Islet precursor cell (in vitro differentiated cells): ENCODE measurements at regions not wholly inside any gene's neighbourhood (a gene's known extent, or its start where the extent isn't known, plus 50 kb on each side); places are given as distances from the start of the nearest gene placed in this dataset.
"Not testable (repeated sequence)": the region's sequence is repeated elsewhere in the genome, so short reads cannot be mapped to it uniquely, and the experiment has no call there.

Source experiments
- DNase-seq: peaks from one replicate; pipeline ENCODE4 v3.0.0-alpha.2; 2018

DNA sequence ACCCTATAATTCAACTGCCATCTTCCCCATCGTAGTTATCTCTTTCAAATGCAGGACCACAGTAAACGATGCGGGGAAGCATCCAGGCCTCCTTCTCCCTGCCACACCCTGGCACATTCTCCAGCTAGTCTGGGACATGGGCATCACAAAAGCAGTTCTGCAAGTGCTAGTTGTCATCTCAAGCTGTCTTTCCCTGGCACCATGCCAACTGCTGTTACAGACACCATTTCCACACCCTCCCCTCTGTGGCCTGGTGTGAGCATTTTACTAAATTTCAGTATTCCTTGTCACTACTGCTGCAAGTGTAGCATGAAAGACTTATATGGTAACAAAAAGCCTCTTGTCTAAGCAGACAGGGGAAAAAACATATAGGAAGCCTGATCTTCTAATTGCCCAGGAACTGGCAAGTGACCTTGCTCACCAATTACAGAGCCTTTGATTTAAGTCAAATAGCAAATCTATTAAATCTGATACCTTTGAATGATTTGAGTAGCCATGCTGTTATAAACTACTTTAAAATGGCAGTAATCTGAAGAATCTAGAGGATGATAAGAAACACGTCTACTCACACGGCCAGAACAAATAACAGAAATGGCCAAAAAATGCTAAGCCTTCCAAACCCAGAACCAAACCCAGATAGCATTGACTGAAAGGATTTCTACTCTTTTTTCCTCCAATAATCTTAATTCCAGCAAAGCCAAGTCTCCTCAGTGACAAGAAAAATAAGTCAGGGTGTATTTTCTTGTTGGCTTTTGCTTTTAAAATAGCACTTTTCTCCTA lies 179.0 kb downstream of the NUFIP1 start:
- no peak for DNase-seq

DNA sequence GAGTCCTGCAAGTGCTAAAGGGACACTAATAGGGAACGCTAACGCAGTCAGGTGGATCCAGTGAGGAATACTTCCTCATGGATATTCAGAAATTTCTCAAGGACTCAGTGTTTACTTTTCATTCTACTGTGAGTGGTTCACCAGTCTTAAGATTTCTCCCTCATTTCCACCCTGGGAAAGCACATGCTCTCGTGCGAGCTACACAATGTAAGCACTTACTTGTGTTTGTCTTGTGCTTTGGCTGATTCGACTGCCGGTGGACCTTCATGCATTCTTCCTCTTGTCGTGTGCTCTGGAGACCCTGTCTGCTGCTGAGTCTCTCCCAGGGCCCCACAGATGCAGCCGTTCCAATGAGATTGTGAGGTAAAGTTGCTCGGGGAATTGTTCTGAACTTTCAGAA lies 180.1 kb downstream of the NUFIP1 start:
- no peak for DNase-seq

DNA sequence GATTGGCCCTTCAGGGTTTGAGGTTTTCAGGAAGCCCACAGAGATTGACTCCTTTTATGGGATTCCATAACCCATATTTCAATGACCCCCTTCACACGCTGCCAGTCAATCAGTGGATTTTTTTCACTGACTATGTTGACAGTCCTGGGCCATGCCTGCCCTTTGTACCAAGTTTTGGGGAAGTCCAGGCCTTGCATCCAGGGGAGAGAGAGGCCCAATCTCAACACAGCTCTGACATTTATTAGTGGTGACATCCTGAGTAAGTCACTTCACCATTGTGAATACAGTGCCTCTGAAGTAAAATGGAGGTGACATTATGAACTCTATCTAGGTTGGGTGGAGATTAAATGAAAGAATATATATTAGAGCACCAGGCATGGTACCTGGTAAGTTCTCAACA lies 181.1 kb downstream of the NUFIP1 start:
- no peak for DNase-seq

DNA sequence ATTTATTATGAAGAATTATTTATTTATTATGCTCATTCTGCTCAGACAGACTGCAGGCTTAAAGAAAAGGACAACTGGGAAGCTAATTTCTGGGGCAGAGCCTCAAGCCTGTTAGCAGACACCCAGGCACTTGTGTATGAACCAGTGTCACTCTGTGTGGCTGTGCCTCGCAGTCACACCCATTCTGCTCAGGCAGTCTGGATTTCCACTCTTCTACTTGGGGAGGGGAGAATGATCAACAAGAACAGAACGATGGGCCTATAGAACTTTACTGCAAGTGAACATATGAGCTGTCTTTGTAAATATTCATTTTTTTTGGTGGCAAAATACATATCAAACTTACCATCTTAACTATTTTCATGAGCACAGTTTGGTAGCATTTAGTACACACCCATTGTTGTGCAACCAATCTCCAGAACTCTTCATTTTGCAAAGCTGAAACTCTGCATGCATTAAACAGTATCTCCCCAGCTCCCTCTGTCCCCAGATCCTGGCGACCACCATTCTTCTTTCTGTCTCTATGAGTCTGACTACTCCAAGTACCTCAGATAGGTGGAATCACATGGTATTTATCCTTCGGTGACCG lies 181.7 kb downstream of the NUFIP1 start:
- no peak for DNase-seq

DNA sequence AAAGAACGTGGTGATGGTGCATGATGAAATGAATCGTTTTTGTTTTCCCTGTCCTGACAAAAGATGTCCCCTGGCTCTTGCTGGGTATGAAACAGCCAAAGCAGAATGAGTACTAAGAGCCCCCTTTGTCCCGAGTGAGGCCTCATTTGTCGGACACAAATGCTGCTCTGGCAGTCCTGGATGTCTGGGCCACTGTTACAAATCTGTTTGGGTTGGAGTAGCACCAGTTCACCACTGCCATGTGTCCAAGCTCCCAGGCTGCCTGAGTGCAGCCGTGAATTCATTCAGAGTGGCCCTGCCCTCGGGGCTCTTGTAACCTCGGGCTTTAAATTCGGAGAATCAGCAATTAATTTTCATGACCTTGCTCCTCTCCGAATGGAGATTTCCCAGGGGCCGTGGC lies 182.4 kb downstream of the NUFIP1 start:
- DNase-seq: no peak

DNA sequence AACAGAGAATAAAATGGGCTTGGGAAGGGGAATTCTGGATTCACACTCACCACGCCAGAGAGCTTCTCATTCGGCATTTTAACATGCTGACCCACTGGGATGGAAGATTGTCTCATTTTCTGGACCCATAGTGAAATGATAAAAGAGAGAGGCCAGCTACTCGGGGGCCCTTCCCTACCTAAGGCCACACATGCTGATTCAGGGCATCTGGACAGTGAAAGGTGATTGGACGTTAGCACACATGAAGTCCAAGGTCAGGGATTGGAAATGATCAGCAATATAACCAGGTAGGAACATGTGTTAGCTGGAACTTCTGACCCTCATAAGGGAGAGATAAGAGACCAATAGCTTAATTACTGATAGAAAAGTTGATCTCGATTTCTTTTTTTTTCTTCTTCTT lies 183.7 kb downstream of the NUFIP1 start:
- no peak for DNase-seq

DNA sequence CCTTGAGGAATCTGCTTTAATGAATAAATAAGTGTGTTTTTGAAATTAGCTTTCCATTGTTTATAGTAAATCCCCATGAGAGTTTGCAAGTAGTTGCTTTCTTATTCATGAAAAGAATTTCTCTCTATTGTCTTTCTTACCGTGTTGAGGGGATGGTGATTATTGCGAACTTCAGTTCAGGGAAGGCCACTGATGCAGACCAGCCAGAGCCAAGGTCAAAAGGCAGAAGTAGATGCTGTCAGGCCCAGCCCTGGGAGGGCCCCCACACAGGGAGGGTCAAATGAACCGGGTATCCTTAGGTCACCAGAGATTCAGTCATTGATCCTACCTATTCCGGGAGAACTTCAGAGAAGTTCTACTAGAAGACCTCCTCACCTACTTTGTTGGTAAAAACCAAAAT lies 185.9 kb downstream of the NUFIP1 start:
- no peak for DNase-seq

DNA sequence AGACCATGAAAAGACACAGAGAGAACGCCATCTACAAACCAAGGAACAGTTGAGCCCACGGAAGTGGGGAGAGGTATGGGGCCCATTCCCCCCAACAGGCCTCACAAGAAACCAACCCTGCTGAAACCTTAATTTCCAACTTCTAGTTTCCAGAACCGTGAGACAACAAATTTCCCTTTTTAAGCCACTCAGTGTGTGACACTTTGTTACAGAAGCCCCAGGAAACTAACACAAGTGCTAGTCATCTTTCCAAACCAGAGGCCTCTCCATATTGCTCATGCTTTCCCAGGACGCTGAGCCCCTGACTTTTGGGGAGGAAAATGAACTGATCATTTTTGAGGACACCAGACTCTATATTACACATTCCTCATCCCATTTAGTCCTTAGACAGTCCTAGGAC lies 186.8 kb downstream of the NUFIP1 start:
- no peak for DNase-seq

DNA sequence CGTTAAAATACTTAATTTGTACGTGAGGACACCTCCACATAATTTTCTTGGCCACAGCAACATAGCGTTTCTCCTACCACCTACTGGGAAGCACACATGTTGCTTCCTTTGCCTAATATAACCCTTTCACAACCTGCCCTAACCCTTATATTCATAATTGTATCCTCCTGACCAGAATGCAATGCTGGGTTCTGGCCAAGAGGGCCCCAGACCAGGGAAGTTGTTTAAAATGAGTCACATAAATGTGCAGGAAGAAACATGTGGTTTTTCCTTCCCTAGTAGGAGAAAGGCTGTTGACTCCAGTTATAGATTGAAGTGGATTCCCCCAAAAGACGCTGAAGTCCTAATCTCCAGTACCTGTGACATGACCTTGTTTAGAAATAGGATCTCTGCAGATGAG lies 187.3 kb downstream of the NUFIP1 start:
- DNase-seq: no peak

DNA sequence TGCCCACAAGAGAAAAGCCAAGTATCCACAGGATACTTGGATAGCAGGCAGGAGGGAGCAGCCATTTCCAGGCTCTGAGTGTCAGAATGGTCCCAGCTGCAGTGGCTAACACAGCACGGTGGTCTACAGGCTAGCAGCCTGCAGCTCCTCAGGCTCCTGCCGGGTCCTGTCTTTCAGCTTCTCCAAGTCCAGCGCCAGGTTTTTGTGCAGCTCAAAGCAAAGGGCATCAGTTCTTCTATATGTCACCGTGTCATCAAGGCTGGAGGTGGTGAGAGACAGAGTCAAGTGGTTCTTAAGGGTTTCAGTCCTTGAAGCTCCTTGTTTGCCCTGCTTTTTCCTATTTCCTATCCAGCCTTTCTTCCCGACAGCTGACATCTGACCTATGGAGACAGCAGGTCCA lies 188.6 kb downstream of the NUFIP1 start:
- no peak for DNase-seq

DNA sequence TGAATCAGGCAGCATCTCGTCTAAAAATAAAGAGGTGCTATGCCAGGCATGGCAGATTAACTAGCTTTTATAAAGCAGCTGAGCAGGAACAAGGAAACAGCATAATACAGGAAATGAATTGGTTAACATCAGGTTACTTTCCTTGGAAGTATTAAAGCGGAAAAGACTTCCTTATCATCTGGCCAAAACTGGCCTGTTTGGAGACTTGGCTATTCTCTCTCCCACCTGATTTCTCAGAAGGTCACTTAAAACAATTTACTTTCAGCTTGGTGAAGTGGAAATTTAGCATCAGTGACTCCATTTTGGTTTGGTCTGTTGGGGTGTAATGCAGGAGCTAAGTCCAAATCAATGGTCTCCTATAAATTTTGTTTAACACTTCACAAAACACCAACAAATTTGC lies 191.6 kb downstream of the NUFIP1 start:
- no peak for DNase-seq

DNA sequence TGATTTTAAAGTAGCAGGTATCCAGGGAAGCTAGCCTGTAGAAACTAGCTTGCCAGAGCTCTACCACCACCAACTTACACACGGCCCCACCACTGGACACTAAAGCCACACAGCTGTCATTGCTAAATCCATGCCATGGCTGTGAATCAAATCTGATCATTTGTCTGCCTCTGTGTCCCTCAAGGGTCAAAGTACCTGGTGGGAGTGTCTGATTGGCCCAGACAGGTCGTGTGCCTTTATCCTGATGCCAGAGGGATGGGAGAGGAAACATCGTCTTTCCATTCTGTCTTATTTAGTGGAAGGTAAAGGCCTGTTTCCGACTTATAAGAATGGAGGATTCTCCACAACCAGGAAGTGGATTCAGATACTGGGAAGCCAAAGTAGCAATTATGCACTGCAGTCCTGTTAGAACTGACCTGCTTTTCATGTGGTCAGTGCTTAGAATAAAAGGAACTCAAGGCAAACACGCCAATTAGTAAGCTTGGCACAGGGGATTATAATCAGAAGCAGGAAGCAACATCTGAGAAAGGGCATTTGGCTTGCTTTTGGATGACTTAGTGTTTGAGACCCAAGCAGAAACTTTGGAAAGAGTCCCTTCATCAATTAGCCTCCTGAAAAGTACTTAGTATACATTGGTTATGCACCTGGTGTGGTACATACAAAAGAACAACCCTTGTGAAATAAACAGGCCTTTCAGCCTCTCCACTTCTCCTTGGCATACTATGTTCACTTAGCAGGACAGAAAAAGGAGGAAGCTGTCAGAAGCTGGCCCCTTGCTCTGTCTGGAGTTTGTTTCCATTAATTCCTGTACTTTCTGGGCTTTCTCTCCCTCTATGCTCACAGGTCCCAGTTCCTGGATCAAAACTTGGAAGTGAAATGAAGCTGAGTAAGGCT lies 192.4 kb downstream of the NUFIP1 start:
- DNase-seq: no peak

DNA sequence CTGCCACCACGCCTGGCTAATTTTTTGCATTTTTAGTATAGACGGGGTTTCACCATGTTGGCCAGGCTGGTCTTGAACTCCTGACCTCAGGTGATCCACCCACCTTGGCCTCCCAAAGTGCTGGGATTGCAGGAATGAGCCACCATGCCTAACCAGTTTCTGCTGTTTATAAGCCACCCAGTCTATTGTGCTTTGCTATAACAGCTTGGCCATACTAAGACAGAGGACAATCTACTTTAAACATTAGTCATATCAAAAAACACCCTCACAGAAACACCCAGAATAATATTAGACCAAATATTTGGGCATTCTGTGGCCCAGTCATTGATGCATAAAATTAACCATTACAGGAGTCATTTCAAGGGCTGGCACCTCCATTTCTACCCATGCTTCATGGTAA lies 193.2 kb downstream of the NUFIP1 start:
- not testable (repeated sequence) for DNase-seq

DNA sequence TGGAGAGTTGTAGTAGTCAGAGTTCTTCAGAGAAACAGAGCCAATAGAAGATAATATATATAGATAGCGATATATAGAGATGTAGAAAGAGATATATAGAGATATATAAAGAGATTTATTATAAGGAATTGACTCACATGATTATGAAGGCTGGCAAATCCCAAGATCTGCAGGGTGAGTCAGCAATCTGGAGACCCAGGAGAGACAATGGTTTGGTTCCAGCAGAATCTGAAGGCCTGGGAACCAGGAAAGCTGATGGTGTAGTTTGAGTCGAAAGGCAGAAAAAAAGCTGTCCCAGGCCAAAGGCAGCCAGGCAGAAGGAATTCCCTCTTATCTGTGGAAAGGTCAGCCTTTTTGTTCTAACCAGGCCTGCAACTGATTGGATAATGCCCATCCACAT lies 194.1 kb downstream of the NUFIP1 start:
- DNase-seq: no peak

DNA sequence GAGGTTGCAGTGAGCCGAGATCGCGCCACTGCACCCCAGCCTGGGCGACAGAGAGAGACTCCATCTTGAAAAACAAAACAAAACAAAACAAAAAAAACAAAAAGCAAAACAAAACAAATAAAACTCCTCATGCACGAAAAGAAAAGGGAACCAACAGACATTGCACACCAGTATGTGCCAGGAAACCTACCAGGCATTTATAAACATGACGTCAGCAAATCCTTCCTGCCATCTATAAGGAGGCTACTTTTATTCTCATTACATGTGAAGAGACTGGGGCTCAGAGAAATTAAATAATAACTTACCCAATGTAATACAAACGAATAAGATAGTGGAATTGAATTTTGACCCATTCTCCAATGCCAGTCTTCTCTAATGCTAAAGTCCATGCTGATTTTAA lies 197.2 kb downstream of the NUFIP1 start:
- no peak for DNase-seq

DNA sequence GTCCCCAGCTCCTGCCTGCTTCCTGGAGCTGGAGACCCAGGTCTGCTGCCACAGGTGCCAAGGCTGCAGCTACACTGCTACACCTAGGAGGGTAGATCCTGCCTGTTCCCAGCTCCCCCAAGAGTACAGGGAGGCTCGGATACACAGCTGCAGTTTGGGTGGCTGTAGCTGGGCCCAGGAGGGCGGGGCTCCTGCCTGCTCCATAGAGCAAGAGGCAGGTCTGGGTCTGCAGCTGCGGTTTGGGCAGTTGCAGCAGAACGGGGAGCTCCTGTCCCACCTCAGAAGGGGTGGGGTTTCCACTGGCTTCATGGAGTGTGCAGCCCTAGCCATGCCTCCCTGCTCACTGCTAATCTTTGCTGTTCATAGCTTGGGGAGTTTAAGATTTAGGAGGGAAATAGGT lies 199.0 kb downstream of the NUFIP1 start:
- DNase-seq: no peak

DNA sequence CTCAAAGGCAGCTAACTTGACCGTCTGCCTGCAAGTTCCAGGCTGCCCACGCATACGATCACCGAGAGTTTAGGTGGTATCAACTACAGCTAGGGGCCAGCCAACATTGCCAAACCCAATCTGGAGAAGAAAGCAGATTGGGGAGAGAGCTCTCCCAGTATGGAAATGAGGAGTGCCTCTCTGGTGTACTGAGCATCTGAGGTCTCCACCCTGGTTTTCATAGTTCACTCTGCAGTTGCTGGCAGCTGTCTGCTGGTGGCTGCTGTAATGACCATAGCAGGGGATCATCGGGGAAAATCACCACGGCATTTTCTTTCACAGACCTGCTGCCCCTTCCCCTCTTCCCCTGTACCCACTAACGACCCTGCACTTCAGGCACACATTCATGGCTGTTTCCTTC lies 201.7 kb downstream of the NUFIP1 start:
- DNase-seq: no peak

DNA sequence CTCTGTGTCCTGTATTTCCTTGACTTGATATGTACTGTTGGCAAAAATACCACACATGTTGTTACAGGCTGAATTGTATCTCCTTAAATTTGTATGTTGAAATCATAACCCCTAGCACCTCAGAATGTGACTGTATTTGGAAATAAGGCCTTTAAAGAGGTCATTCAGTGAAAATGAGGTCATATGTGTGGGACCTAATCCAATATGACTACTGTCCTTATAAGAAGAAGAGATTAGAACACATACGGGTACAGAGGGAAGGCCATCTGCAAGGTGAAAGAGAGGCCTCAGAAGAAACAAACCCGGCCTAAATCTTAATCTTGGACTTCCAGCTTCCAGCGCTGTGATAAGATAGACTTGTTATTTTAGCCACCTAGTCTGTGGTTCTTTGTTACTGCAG lies 202.5 kb downstream of the NUFIP1 start:
- DNase-seq: no peak

DNA sequence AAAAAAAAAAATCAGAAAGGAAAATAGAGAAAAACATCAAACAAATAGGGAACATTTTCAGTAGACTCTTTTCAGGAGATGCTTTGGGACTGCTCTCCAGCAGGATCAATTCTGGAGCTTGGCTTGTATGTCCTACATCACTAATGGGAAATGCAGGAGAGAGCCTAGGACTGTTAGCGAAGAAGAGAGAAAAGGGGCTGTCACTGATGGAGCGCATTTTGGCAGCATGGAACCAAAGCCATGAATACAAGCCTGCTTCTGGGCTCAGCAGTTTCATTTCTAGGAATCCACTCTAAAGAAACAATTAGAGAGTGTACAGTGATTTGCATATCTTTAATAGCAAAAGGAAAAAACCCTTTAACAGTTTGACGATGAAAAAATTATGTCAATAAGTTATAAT lies 203.9 kb downstream of the NUFIP1 start:
- DNase-seq: no peak

DNA sequence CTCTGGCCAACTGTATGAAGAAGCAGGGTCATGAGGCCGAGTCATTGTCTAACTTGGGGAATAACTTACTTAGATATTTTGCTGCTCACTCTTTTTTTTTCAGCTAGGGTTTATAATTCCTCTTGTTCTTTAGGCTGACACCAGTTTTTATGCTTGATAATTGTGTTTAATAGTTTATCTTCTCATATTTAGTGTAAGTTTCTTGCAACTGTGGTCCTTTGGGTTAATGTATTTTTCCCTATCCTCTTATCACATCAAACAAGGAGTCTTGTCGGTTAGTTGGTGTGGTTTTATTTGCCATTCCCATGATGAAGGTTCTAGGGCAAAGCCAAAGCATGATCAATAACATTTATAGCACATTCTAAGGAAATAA lies 204.6 kb downstream of the NUFIP1 start:
- DNase-seq: no peak

DNA sequence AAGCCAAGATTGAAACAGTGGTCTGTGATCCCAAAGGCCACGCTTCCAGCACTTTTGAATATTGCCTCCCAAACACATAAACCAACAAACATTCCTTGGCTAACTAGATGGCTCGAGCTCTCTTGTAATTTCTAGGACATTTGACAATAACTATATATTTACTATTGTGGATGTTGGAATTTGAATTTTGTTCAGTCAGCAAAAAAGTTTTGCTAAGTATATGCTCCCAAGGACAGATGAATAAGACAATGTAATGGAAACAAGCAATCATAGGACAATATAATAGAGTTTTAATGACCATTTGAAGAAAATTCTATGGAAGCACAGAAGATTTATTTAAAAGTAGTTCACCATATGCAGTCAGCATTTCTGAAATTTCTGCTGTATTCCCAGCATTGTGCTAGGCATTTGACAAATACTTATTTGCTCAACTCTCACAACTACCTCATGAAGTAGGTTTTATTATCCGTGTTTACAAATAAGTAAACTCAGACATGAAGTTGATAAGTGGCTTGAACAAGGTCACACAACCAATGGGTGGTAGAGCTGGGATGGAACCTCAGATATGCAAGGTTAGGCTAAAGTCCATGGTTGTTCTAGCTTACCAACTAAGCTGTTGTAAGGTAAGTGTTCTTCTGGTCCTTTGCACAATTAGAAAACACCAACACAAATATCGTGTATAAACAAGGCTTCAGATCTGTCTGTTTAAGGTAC lies 205.1 kb downstream of the NUFIP1 start:
- no peak for DNase-seq

DNA sequence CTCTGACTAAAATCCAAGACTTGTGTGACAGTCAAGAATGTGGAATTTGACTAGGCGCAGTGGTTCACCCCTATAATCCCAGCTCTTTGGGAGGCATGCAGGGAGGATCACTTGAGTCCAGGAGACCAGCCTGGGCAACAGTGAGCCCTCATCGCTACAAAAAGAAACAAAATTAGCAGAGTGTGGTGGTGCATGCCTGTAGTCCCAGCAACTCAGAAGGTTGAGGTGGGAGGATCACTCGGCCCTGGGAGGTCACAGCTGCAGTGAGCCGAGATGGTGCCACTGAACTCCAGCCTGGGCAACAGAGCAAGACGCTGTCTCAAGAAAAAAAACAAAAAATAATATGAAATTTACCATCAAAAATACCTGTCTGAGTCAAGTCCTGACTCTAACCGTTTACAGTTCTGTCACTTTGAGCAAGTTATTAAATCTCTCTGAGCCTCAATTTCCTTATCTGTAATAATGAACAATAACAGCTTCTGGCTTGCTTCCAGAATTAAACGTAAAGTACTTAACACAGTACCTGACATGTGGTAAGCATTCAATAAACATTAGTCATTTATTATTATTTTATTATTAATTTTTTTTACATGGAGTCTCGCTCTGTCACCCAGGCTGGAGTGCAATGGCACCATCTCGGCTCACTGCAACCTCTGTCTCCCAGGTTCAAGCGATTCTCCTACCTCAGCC lies 204.6 kb upstream of the TSC22D1 start:
- no peak for DNase-seq
